ENCODE measurements at regions not wholly inside any gene's neighbourhood (a gene's known extent, or its start where the extent isn't known, plus 50 kb on each side); places are given as distances from the start of the nearest gene placed in this dataset.

- Histone ChIP-seq H2AK5ac (ENCODE audit: low read depth, low read length) (peak overlapping the region; percentile 49; the same call in 1 of the 2 replicates), H2BK15ac (ENCODE audit: low read length) (0 out of 2 replicates have a peak overlapping the region, but pooled peaks have one; percentile 6), H2BK120ac (replicated peaks; ENCODE audit: low read depth, low read length) (no peak overlapping the region), H3K36me3 (ENCODE audit: control insufficient read depth in 2 of 4, insufficient read depth in 4 of 4, low read length in 3 of 4) (no peaks in the 10 kb centered on the region), H2BK5ac (ENCODE audit: low read depth, low read length) (no peak overlapping the region; the same call in 1 of the 2 replicates), H2BK20ac (ENCODE audit: low read length) (peak overlapping the region; percentile 48; the same call in 1 of the 2 replicates), H4K5ac (ENCODE audit: insufficient read length, low read depth, low read length) (no peak overlapping the region), H3K4me3 (ENCODE audit: extremely low read depth in 1 of 4, insufficient read depth in 2 of 4, low read depth in 3 of 4, low read length in 4 of 4) (no peak overlapping the region), H3K27me3 (replicated peaks in 1 of 4; ENCODE audit: control insufficient read depth in 3 of 4, extremely low read depth in 1 of 4, insufficient read depth in 3 of 4, low read length in 3 of 4) (no peaks in the 10 kb centered on the region), H3K23ac (ENCODE audit: insufficient read length) (no peak overlapping the region), H4K20me1 (replicated peaks in 1 of 2; ENCODE audit: control insufficient read depth in 1 of 2, insufficient read depth in 2 of 2, low read length in 2 of 2) (no peaks in the 10 kb centered on the region), H3K56ac (replicated peaks; ENCODE audit: insufficient read length, low read depth, low read length) (no peak overlapping the region), H4K8ac (ENCODE audit: extremely low read depth, insufficient read depth, low read length) (no peak overlapping the region), H3K27ac (ENCODE audit: low read depth, low read length) (no peak overlapping the region), H3K79me2 (ENCODE audit: control insufficient read depth in 1 of 2, insufficient read depth in 2 of 2, low read length in 2 of 2) (no peaks in the 10 kb centered on the region), H3K14ac (ENCODE audit: insufficient read length) (no peak overlapping the region), H3K18ac (ENCODE audit: extremely low read depth, low read length) (no peak overlapping the region), H3K4ac (replicated peaks; ENCODE audit: insufficient read length, low read depth, low read length) (no peak overlapping the region), H3K9me3 (ENCODE audit: insufficient read depth in 2 of 2, low read depth in 1 of 2, low read length in 1 of 2) (peaks cover 4% of the 10 kb centered on the region in 2 experiments), H4K91ac (replicated peaks; ENCODE audit: insufficient read length, low read length) (no peak overlapping the region), H3K4me2 (ENCODE audit: insufficient read depth in 1 of 2, low read depth in 2 of 2, low read length in 2 of 2) (no peak overlapping the region), H2AFZ (ENCODE audit: low read length) (no peak overlapping the region), H3K23me2 (ENCODE audit: low read depth, low read length) (peaks cover 3% of the 10 kb centered on the region; the same call in 1 of the 2 replicates), H3K4me1 (replicated peaks in 1 of 4; ENCODE audit: control insufficient read depth in 3 of 4, insufficient read depth in 4 of 4, low read length in 3 of 4) (peaks cover 0 to 14% (median 5%) of the 10 kb centered on the region in 4 experiments; a peak in 2 of 7 replicates), H2BK12ac (ENCODE audit: low read depth, low read length) (no peak overlapping the region), H3K79me1 (ENCODE audit: low read depth, low read length) (no peaks in the 10 kb centered on the region), H3K9ac (replicated peaks in 1 of 4; ENCODE audit: extremely low read depth in 1 of 4, low read depth in 3 of 4, low read length in 3 of 4) (no peak overlapping the region)
- TF ChIP-seq ASH2L (IDR thresholded peaks at IDR 0.05; ENCODE audit: low read length) (no peak), CHD1 (IDR thresholded peaks at IDR 0.05; ENCODE audit: low read depth, low read length) (no peak), ATF3 (IDR thresholded peaks at IDR 0.05; ENCODE audit: insufficient read depth, low read depth, low read length) (no peak), CEBPB (IDR thresholded peaks at IDR 0.05; ENCODE audit: low read depth, low read length) (no peak), SP4 (IDR thresholded peaks at IDR 0.05; ENCODE audit: low read length) (no peak), NRF1 (IDR thresholded peaks at IDR 0.05; ENCODE audit: low read depth, low read length) (no peak)
- ChIA-PET POLR2A (ENCODE audit: partially characterized antibody) (no interaction called here), CTCF (ENCODE audit: partially characterized antibody) (interaction anchor here (1.6 kb wide), 1 partner anchor 158 kb away, joined by 3 read pairs; no protein-coding TSS in a partner anchor)
- FAIRE-seq (no peak), DNase-seq (ENCODE audit: low read depth in 1 of 2, low spot score in 2 of 2) (no peak)
- 80% methylated on average over 19 of the region's 19 CpGs; no CpG with 5 or more reads in 1 of the 2 experiments for WGBS, 2 experiments (ENCODE audit: extremely low coverage in 1 of 2, insufficient coverage in 1 of 2, insufficient read length in 1 of 2, insufficient replicate concordance in 2 of 2, low coverage in 1 of 2, low lambda C conversion rate in 2 of 2, missing lambda C conversion rate in 1 of 2)
Measured at GRCh38 chr12:31872831-31873604, 86.2 kb upstream of the RESF1 start.

Data from H1 (cell line).